ENCODE measurements at regions not wholly inside any gene's neighbourhood (a gene's known extent, or its start where the extent isn't known, plus 50 kb on each side); places are given as distances from the start of the nearest gene placed in this dataset.

- DNase-seq (ENCODE audit: low spot score), result no peak
Observed at GRCh38 chr11:69377953-69378302, 84.0 kb downstream of the MYEOV start.

GRCh38 chr11:69378303-69379141 is 84.6 kb downstream of the MYEOV start:
- DNase-seq (ENCODE audit: low spot score) (peak; percentile 42), ATAC-seq (no peak)

More at GRCh38 chr11:69377953-69378302, 84.0 kb downstream of the MYEOV start:
- no peak for ATAC-seq

- peak; percentile 37 for DNase-seq (ENCODE audit: low spot score)
- no peak for ATAC-seq
Observed at GRCh38 chr11:69380451-69380901, 86.5 kb downstream of the MYEOV start.

- ATAC-seq (no peak), DNase-seq (ENCODE audit: low spot score) (peak; percentile 41)
Observed at GRCh38 chr11:69380921-69381581, 87.1 kb downstream of the MYEOV start.

GRCh38 chr11:69381681-69382130 is 87.8 kb downstream of the MYEOV start:
- DNase-seq (ENCODE audit: low spot score), result no peak

GRCh38 chr11:69382131-69383128 is 88.5 kb downstream of the MYEOV start:
- DNase-seq (ENCODE audit: low spot score) (peak; percentile 50), ATAC-seq (peak; percentile 64)

More at GRCh38 chr11:69381681-69382130, 87.8 kb downstream of the MYEOV start:
- no peak for ATAC-seq

GRCh38 chr11:69383372-69384250 is 89.7 kb downstream of the MYEOV start:
- no peak for ATAC-seq
- DNase-seq (ENCODE audit: low spot score), result peak; percentile 40

GRCh38 chr11:69384251-69385143 is 90.5 kb downstream of the MYEOV start:
- DNase-seq (ENCODE audit: low spot score), result peak; percentile 43

GRCh38 chr11:69385144-69385820 is 91.3 kb downstream of the MYEOV start:
- DNase-seq (ENCODE audit: low spot score) (peak; percentile 39), ATAC-seq (no peak)

More at GRCh38 chr11:69384251-69385143, 90.5 kb downstream of the MYEOV start:
- ATAC-seq, result no peak

GRCh38 chr11:69385832-69386427 is 92.0 kb downstream of the MYEOV start:
- DNase-seq (ENCODE audit: low spot score) (peak; percentile 29), ATAC-seq (no peak)

- ATAC-seq (no peak), DNase-seq (ENCODE audit: low spot score) (no peak)
Observed at GRCh38 chr11:69386594-69387408, 92.8 kb downstream of the MYEOV start.

GRCh38 chr11:69387409-69387885 is 93.5 kb downstream of the MYEOV start:
- DNase-seq (ENCODE audit: low spot score) (no peak), ATAC-seq (no peak)

- DNase-seq (ENCODE audit: low spot score) (no peak), ATAC-seq (no peak)
Observed at GRCh38 chr11:69388210-69388609, 93.3 kb upstream of the LINC01488 start.

- no peak for DNase-seq (ENCODE audit: low spot score)
- ATAC-seq, result no peak
Observed at GRCh38 chr11:69388661-69389060, 92.8 kb upstream of the LINC01488 start.

- no peak for ATAC-seq
- DNase-seq (ENCODE audit: low spot score), result no peak
Observed at GRCh38 chr11:69390561-69390960, 90.9 kb upstream of the LINC01488 start.

- DNase-seq (ENCODE audit: low spot score) (no peak), ATAC-seq (no peak)
Observed at GRCh38 chr11:69391192-69392103, 90.0 kb upstream of the LINC01488 start.

Data from left lobe of liver (tissue), 2 donors.